NCI-H82 (cell line): ENCODE measurements at regions not wholly inside any gene's neighbourhood (a gene's known extent, or its start where the extent isn't known, plus 50 kb on each side); places are given as distances from the start of the nearest gene placed in this dataset.
"Not testable (repeated sequence)": the region's sequence is repeated elsewhere in the genome, so short reads cannot be mapped to it uniquely, and the experiment has no call there.

Source experiments
- DNase-seq: peaks from one replicate; lab custom pipeline; 2025; lab: John Stamatoyannopoulos, UW

- DNase-seq = no peak
Measured at GRCh38 chr17:22654447-22654846, 962.1 kb downstream of the KCNJ18 start.

GRCh38 chr17:22669721-22670120 is 977.4 kb downstream of the KCNJ18 start:
- DNase-seq = no peak

GRCh38 chr17:22671110-22671509 is 978.8 kb downstream of the KCNJ18 start:
- DNase-seq = no peak

- DNase-seq = no peak
Measured at GRCh38 chr17:22692066-22692805, 999.9 kb downstream of the KCNJ18 start.

- DNase-seq = no peak
Measured at GRCh38 chr17:22692806-22693171, 1000.5 kb downstream of the KCNJ18 start.

- peak; percentile 32 for DNase-seq
Measured at GRCh38 chr17:22694362-22695227, 1002.3 kb downstream of the KCNJ18 start.

GRCh38 chr17:22695228-22695619 is 1002.9 kb downstream of the KCNJ18 start:
- DNase-seq = peak; percentile 4

GRCh38 chr17:22703204-22703603 is 1010.9 kb downstream of the KCNJ18 start:
- peak; percentile 38 for DNase-seq

GRCh38 chr17:22703786-22704441 is 1011.6 kb downstream of the KCNJ18 start:
- DNase-seq = peak; percentile 8

- no peak for DNase-seq
Measured at GRCh38 chr17:22704674-22705073, 1012.4 kb downstream of the KCNJ18 start.

- no peak for DNase-seq
Measured at GRCh38 chr17:22707626-22708025, 1015.3 kb downstream of the KCNJ18 start.

GRCh38 chr17:22717211-22717610 is 1024.9 kb downstream of the KCNJ18 start:
- DNase-seq = no peak

GRCh38 chr17:22718689-22719088 is 1026.4 kb downstream of the KCNJ18 start:
- no peak for DNase-seq

GRCh38 chr17:22741066-22741465 is 1048.7 kb downstream of the KCNJ18 start:
- DNase-seq = not testable (repeated sequence)
